Peyer's patch (tissue), 4 donors: ENCODE measurements at regions not wholly inside any gene's neighbourhood (a gene's known extent, or its start where the extent isn't known, plus 50 kb on each side); places are given as distances from the start of the nearest gene placed in this dataset.

Source experiments
- DNase-seq, 3 donors: peaks; one replicate each; pipeline ENCODE4 v3.0.0-alpha.2; 2017 to 2019
- H3K27ac ChIP-seq, 4 donors: fragments of 200-600 bp; sonication (generic); one replicate each; pipeline ENCODE4 v1.5.1; 2016 to 2019
- H3K27me3 ChIP-seq, 2 donors: fragments of 200-600 bp; sonication (generic); one replicate each; pipeline ENCODE4 v1.5.1; 2019
- H3K36me3 ChIP-seq, 3 donors: fragments of 200-600 bp; sonication (generic); one replicate each; pipeline ENCODE4 v1.5.1; 2016 to 2019
- H3K4me1 ChIP-seq, 4 donors: fragments of 200-600 bp; sonication (generic); one replicate each; pipeline ENCODE4 v1.5.1; 2016 to 2019
- H3K4me3 ChIP-seq, 4 donors: fragments of 200-600 bp; sonication (generic); 1 replicate in 3 of 4; 2 replicates in 1 of 4; pipeline ENCODE4 v1.5.1; 2016 to 2019; ENCODE audit warnings: mild to moderate bottlenecking in 1 of 4
- H3K9me3 ChIP-seq, 4 donors: fragments of 200-600 bp; sonication (generic); one replicate each; pipeline ENCODE4 v1.5.1; 2016 to 2019; ENCODE audit warnings: mild to moderate bottlenecking in 1 of 4
- POLR2A ChIP-seq, 2 donors: fragments of 450-650 bp; IDR thresholded peaks; one replicate each; pipeline ENCODE4 v1.5.1; 2017; ENCODE audit warnings: antibody characterized with exemption in 2 of 2, mild to moderate bottlenecking in 2 of 2, moderate library complexity in 2 of 2
- TF ChIP-seq, protein P1 (sequence below), 6 experiments: fragments of 450-650 bp in 4 of 6; fragments of 200-600 bp in 2 of 6; sonication (generic) in 1 of 6; IDR thresholded peaks; one replicate each; pipeline ENCODE4 v1.5.1; 2017 to 2019; ENCODE audit warnings: antibody characterized with exemption in 6 of 6, mild to moderate bottlenecking in 3 of 6, moderate library complexity in 1 of 6

DNA sequence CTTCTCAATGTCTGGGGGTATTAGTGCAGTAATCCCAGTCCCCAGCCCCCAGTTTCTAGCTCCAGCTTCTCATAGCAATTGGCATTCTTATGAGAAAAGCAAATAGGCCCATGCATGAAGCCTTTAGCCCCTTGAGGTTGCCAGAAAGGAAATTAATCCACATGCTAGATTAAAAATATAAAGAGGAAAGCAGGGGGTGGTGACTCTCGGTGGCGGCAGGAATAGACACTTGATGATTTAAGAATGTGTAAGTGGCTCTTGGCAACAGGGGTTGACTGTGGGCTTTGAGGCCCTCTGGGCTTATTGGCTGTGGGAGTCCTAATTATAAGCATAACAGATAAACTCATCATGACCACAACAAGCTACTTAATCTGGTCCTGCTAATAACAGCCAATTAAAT, 1367.3 kb upstream of the FLRT2 start:
- Histone ChIP-seq H3K27me3 (no peaks in the 10 kb centered on the region), H3K36me3 (no peaks in the 10 kb centered on the region), H3K9me3 (no peaks in the 10 kb centered on the region), H3K4me3 (no peak overlapping the region), H3K27ac (no peak overlapping the region), H3K4me1 (no peaks in the 10 kb centered on the region)
- TF ChIP-seq, protein P1, sequence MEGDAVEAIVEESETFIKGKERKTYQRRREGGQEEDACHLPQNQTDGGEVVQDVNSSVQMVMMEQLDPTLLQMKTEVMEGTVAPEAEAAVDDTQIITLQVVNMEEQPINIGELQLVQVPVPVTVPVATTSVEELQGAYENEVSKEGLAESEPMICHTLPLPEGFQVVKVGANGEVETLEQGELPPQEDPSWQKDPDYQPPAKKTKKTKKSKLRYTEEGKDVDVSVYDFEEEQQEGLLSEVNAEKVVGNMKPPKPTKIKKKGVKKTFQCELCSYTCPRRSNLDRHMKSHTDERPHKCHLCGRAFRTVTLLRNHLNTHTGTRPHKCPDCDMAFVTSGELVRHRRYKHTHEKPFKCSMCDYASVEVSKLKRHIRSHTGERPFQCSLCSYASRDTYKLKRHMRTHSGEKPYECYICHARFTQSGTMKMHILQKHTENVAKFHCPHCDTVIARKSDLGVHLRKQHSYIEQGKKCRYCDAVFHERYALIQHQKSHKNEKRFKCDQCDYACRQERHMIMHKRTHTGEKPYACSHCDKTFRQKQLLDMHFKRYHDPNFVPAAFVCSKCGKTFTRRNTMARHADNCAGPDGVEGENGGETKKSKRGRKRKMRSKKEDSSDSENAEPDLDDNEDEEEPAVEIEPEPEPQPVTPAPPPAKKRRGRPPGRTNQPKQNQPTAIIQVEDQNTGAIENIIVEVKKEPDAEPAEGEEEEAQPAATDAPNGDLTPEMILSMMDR (IDR thresholded peaks at IDR 0.05) = no peak
- no peak for TF ChIP-seq POLR2A (IDR thresholded peaks at IDR 0.05)
- DNase-seq = no peak

DNA sequence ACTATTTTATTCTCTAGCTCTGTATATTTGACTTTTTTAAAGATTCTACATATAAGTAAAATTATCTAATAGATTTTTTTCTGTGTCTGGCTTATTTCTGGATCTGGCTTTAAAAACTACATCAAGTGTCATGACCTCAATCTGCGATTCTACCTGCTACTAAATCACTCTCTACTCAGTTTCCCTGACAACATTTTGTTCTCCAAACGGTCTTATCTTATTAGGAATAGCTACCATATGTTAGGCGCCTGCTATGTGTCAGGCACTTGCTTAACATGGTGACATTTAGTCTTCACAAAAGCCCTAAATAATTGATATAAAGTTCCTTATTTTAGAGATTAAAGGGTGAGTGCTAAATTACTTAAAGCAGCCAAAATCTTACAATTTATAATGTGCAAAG, 1362.9 kb upstream of the FLRT2 start:
- no peaks in the 10 kb centered on the region for H3K9me3 ChIP-seq
- no peaks in the 10 kb centered on the region for H3K4me1 ChIP-seq
- no peak for TF ChIP-seq POLR2A (IDR thresholded peaks at IDR 0.05)
- TF ChIP-seq, protein P1 (IDR thresholded peaks at IDR 0.05) = no peak
- H3K36me3 ChIP-seq = no peaks in the 10 kb centered on the region
- DNase-seq = no peak
- H3K4me3 ChIP-seq = no peak overlapping the region
- no peaks in the 10 kb centered on the region for H3K27me3 ChIP-seq
- H3K27ac ChIP-seq = no peak overlapping the region

DNA sequence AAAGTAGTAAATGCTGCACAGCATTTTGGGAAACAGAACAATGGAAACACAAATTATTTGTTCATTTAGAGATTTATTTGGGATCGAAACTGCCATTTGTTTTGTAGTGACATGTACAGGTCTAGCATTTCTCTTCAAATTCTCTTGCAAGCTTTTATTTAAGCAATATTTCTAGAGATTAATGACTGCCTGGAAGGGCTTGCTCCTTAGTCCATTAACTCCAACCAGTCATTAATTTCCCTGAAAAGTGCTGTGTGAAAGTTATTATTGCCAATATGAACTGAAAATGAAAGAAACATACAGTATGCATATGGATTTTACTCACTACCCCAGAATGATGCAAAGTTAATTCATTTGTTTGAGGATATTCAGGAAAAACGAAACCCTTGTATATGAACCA, 1349.6 kb upstream of the FLRT2 start:
- no peak for TF ChIP-seq POLR2A (IDR thresholded peaks at IDR 0.05)
- TF ChIP-seq, protein P1 (IDR thresholded peaks at IDR 0.05) = no peak
- H3K27me3 ChIP-seq = no peaks in the 10 kb centered on the region
- H3K36me3 ChIP-seq = no peaks in the 10 kb centered on the region
- no peak overlapping the region for H3K4me3 ChIP-seq
- DNase-seq = no peak
- H3K9me3 ChIP-seq = no peaks in the 10 kb centered on the region
- no peaks in the 10 kb centered on the region for H3K4me1 ChIP-seq
- H3K27ac ChIP-seq = no peak overlapping the region

DNA sequence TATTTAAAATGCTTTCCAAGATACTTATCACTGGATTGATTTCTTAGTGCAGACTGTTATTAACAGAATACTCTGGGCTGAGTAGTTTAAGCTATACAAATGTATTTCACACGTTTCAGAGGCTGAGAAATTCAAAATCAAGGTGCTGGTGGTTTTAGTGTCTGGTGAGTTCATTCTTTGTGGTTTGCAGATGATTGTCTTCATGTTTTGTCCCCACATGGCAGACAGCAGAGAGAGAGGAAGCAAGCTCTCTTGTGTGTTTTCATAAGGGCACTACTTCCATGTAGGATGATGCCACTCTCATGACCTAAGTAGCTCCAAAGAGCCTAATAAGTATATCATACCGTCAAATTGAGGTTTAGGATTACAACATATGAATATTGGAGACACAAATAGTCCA, 1348.9 kb upstream of the FLRT2 start:
- Histone ChIP-seq H3K9me3 (no peaks in the 10 kb centered on the region), H3K36me3 (no peaks in the 10 kb centered on the region), H3K27ac (no peak overlapping the region), H3K4me3 (no peak overlapping the region), H3K27me3 (no peaks in the 10 kb centered on the region), H3K4me1 (no peaks in the 10 kb centered on the region)
- DNase-seq = no peak
- TF ChIP-seq, protein P1 (IDR thresholded peaks at IDR 0.05) = no peak
- TF ChIP-seq POLR2A (IDR thresholded peaks at IDR 0.05) = no peak

DNA sequence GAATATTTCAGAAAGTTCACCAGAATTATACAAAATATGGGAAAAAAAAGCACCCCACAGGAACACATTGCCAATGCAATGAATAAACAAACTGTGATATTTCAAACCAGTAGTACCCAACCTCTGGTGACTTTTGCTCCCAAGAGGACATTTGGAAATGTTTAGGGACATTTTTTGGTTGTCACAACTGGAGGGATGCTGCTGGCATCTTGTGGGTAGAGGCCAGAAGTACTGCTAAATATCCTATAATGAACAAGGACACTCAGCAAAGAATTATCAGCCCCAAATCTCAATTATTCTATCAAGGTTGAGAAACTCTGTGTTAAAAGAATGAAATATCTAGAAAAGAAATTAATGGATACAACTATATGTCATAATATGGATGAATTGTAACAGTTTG, 1334.4 kb upstream of the FLRT2 start:
- no peaks in the 10 kb centered on the region for H3K27me3 ChIP-seq
- H3K4me3 ChIP-seq = no peak overlapping the region
- no peaks in the 10 kb centered on the region for H3K4me1 ChIP-seq
- H3K27ac ChIP-seq = no peak overlapping the region
- no peaks in the 10 kb centered on the region for H3K36me3 ChIP-seq
- no peak for TF ChIP-seq POLR2A (IDR thresholded peaks at IDR 0.05)
- TF ChIP-seq, protein P1 (IDR thresholded peaks at IDR 0.05) = no peak
- H3K9me3 ChIP-seq = peaks cover 0 to 6% (median 0%) of the 10 kb centered on the region in 4 donors
- DNase-seq = no peak

DNA sequence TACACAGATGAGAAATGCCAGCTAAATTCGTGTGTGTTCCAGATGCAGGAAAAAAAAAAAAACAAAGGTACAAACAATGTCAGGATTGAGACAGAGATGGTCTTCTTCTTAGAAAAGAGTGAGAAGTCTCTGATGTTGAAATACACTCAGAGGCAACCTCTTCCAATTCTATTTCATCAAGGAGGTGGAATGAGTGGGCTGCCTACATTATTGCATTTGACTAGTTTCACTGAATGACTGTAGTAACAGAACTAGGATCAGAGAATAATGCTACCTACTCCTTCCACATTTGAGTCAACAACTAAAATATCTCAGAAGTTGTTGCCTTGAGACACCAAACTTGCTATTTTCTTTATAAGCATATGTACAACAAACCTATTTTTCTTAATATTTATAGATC, 1332.2 kb upstream of the FLRT2 start:
- Histone ChIP-seq H3K36me3 (no peaks in the 10 kb centered on the region), H3K27ac (no peak overlapping the region), H3K27me3 (no peaks in the 10 kb centered on the region), H3K4me3 (no peak overlapping the region), H3K9me3 (peaks cover 0 to 6% (median 0%) of the 10 kb centered on the region in 4 donors), H3K4me1 (no peaks in the 10 kb centered on the region)
- no peak for DNase-seq
- TF ChIP-seq POLR2A (IDR thresholded peaks at IDR 0.05) = no peak
- TF ChIP-seq, protein P1 (IDR thresholded peaks at IDR 0.05) = no peak
